ENCODE measurements at regions not wholly inside any gene's neighbourhood (a gene's known extent, or its start where the extent isn't known, plus 50 kb on each side); places are given as distances from the start of the nearest gene placed in this dataset.
A peak's percentile ranks its signal among the peaks of the same experiment; 100 is the strongest.

GRCh38 chr15:79170256-79170664, 79.7 kb upstream of the RASGRF1 start:
- TF ChIP-seq CTCF (conservative IDR thresholded peaks at IDR 0.05; ENCODE audit: low read depth, low read length): no peak
- no peak overlapping the region for H3K4me3 ChIP-seq (ENCODE audit: low read depth, low read length)
- peak; percentile 19 for DNase-seq (ENCODE audit: low read depth)

GRCh38 chr15:79169526-79170133, 79.0 kb upstream of the RASGRF1 start:
- DNase-seq (ENCODE audit: low read depth): no peak
- TF ChIP-seq CTCF (conservative IDR thresholded peaks at IDR 0.05; ENCODE audit: low read depth, low read length): no peak

GRCh38 chr15:79168922-79169456, 78.4 kb upstream of the RASGRF1 start:
- DNase-seq (ENCODE audit: low read depth): peak; percentile 35
- peak; percentile 49 for TF ChIP-seq CTCF (conservative IDR thresholded peaks at IDR 0.05; ENCODE audit: low read depth, low read length)
- no peak overlapping the region for H3K4me3 ChIP-seq (ENCODE audit: low read depth, low read length)

More at GRCh38 chr15:79169526-79170133, 79.0 kb upstream of the RASGRF1 start:
- H3K4me3 ChIP-seq (ENCODE audit: low read depth, low read length): no peak overlapping the region

GRCh38 chr15:79167776-79168175, 77.2 kb upstream of the RASGRF1 start:
- TF ChIP-seq CTCF (conservative IDR thresholded peaks at IDR 0.05; ENCODE audit: low read depth, low read length): no peak
- DNase-seq (ENCODE audit: low read depth): no peak
- H3K4me3 ChIP-seq (ENCODE audit: low read depth, low read length): no peak overlapping the region

- TF ChIP-seq CTCF (conservative IDR thresholded peaks at IDR 0.05; ENCODE audit: low read depth, low read length): no peak
- no peak for DNase-seq (ENCODE audit: low read depth)
- H3K4me3 ChIP-seq (ENCODE audit: low read depth, low read length): no peak overlapping the region
These were observed 75.9 kb upstream of the RASGRF1 start for GRCh38 chr15:79166311-79166955.

- TF ChIP-seq CTCF (conservative IDR thresholded peaks at IDR 0.05; ENCODE audit: low read depth, low read length): no peak
- DNase-seq (ENCODE audit: low read depth): no peak
- no peak overlapping the region for H3K4me3 ChIP-seq (ENCODE audit: low read depth, low read length)
These were observed 73.9 kb upstream of the RASGRF1 start for GRCh38 chr15:79164465-79164864.
